Gastroesophageal sphincter (tissue), 3 donors: ENCODE measurements at regions not wholly inside any gene's neighbourhood (a gene's known extent, or its start where the extent isn't known, plus 50 kb on each side); places are given as distances from the start of the nearest gene placed in this dataset.

Experiments used
- POLR2A ChIP-seq, 2 donors: fragments of 450-650 bp; IDR thresholded peaks; one replicate each; pipeline ENCODE4 v1.6.1; 2017; ENCODE audit warnings: antibody characterized with exemption in 2 of 2, mild to moderate bottlenecking in 2 of 2, moderate library complexity in 1 of 2
- TF ChIP-seq, protein P1 (sequence below), 4 experiments: fragments of 200-600 bp in 2 of 4; fragments of 450-650 bp in 2 of 4; sonication (generic) in 1 of 4; IDR thresholded peaks; one replicate each; pipeline ENCODE4 v1.5.1; 2017 to 2019; ENCODE audit warnings: antibody characterized with exemption in 4 of 4, mild to moderate bottlenecking in 2 of 4, moderate library complexity in 2 of 4

DNA sequence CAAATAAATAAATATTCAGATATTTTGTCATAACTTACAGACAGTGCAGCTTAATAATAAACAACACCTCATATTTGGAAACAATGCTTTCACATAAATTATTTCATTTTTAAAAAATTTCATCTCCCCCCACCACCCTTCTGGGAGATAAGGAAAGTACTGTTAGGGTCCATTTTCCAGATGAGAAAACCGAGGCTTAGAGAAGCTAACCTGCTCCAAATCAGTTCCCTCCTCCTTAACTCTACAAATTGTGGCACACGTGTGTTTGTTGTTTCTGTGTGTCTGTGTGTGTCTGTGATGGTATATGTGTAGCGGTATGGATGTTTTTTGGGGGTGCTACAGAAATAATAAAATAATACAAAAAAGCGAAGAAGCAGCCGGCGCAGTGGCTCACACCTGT, 54.2 kb upstream of the NAA20 start:
- TF ChIP-seq, protein P1, sequence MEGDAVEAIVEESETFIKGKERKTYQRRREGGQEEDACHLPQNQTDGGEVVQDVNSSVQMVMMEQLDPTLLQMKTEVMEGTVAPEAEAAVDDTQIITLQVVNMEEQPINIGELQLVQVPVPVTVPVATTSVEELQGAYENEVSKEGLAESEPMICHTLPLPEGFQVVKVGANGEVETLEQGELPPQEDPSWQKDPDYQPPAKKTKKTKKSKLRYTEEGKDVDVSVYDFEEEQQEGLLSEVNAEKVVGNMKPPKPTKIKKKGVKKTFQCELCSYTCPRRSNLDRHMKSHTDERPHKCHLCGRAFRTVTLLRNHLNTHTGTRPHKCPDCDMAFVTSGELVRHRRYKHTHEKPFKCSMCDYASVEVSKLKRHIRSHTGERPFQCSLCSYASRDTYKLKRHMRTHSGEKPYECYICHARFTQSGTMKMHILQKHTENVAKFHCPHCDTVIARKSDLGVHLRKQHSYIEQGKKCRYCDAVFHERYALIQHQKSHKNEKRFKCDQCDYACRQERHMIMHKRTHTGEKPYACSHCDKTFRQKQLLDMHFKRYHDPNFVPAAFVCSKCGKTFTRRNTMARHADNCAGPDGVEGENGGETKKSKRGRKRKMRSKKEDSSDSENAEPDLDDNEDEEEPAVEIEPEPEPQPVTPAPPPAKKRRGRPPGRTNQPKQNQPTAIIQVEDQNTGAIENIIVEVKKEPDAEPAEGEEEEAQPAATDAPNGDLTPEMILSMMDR (IDR thresholded peaks at IDR 0.05): no peak
- no peak for TF ChIP-seq POLR2A (IDR thresholded peaks at IDR 0.05)
